ENCODE measurements at regions not wholly inside any gene's neighbourhood (a gene's known extent, or its start where the extent isn't known, plus 50 kb on each side); places are given as distances from the start of the nearest gene placed in this dataset.

DNA sequence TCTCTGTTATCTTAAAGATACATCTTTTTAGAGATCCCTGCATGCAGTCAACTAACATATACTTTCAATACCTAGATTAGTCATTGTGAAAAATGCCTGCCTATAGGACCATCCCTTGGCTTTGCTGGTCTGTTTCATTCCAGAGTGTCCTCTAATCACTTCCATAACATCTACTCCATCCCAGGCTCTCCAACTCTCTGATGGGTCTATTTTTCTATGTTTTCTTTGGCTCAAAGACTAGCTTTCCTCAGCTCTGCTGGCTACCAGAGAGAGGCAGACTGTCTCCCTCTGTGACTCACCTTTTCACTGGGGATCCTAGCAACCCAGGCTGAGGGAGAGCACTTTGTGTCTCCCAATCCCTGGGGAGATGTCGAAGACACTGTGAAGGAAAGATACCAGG is 547.7 kb upstream of the MCTP2 start:
- TF ChIP-seq CTCF (conservative IDR thresholded peaks at IDR 0.05; ENCODE audit: low read length), result no peak
- no peak overlapping the region for H3K4me3 ChIP-seq (ENCODE audit: low read length)
- no peak for DNase-seq (ENCODE audit: low read depth)

- no peak overlapping the region for H3K4me3 ChIP-seq (ENCODE audit: low read length)
- TF ChIP-seq CTCF (conservative IDR thresholded peaks at IDR 0.05; ENCODE audit: low read length), result no peak
- DNase-seq (ENCODE audit: low read depth), result no peak
Observed at GRCh38 chr15:93671387-93671943, 559.9 kb upstream of the MCTP2 start.

DNA sequence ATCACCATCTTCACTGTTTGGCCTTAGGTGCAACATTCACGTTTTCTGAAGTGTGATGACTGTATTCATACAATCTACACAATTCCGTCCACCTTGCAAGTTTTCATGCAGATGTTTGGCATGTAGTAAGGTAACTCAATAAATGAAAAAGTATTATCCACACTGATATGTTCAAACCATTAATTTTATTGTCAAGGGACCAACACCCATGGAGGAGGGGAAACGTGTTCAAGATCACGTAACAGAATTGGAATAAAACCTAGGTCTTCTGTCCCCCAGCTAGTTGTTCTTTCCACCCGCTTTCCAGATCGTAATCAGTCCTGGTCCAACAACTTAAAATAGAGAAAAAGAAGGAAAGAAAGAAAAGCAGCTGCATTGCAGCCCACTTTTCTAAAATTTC is 560.4 kb upstream of the MCTP2 start:
- TF ChIP-seq CTCF (conservative IDR thresholded peaks at IDR 0.05; ENCODE audit: low read length), result no peak
- no peak overlapping the region for H3K4me3 ChIP-seq (ENCODE audit: low read length)
- DNase-seq (ENCODE audit: low read depth), result no peak

DNA sequence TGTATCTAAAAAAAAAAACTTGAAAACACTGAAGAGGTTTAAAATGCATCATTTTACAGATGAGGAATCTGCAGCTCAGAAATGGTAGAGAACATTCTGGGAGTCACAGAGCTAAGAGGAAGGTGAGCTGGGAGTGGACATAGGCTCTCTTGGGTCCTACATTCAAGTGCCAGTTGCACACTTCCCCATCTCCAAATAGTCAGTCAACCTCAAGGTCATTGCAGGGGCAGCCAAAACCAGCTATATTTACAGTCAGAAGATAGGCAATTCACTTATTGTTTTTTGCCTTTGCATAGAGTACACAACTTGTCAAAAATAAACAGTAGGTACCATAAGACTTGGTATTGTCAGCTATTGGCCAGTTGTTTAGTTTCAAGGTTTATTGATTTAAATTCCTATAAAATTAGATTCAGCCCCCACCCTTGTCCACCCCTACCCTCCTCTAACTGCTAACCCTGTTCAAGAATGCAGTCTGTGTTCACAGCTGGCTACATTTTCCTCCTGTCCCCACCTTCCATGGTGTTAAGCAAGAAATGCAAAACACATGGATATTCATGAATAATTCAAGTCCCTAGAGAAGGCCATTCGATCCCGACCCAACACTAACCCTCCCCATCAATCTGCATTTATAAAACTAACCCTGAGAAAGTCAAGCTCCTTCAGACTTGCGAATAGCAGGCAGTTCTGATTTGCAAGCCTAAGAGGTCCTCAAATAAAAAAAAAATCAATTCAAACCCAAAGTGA is 567.0 kb upstream of the MCTP2 start:
- TF ChIP-seq CTCF (conservative IDR thresholded peaks at IDR 0.05; ENCODE audit: low read length), result no peak
- no peak overlapping the region for H3K4me3 ChIP-seq (ENCODE audit: low read length)
- DNase-seq (ENCODE audit: low read depth), result no peak

- DNase-seq (ENCODE audit: low read depth), result no peak
- no peak for TF ChIP-seq CTCF (conservative IDR thresholded peaks at IDR 0.05; ENCODE audit: low read length)
- H3K4me3 ChIP-seq (ENCODE audit: low read length), result no peak overlapping the region
Observed at GRCh38 chr15:93662162-93662885, 569.0 kb upstream of the MCTP2 start.

DNA sequence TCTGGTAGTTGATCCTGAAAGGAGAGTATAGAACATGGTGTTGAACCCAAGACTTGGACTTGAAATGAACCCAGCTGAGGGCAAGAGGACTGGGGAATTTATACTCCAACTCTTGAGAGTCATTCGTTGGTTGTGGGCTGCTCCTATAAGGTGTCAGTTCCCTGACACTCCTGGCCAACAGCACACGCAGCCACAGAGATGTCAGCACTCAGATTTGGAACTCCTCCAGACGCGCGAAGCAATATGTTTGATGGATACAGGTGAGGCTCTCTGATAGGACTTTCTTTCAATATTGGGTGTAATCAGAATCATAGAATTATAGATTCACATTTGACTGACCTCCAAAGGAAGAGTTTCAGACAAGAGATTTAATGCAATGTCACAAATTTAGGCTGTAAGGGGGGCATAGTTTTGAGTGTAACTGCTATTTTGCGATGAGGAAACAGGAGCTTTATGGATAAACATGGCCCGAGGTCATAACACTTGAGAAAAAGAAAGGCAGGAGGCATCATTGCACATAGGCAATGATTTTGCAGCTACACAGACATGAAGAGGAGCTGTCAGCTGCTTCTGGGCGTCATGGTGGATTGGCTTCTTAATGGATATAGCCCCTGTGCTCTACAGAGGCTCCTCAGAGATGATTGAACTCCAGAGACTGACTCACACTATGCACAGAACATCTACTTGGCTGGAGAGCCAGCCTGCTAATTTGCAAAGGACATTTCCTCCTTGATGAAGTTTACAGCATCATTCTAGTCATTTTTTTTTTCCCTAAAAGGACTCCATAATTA is 569.2 kb upstream of the RGMA start:
- no peak for TF ChIP-seq CTCF (conservative IDR thresholded peaks at IDR 0.05; ENCODE audit: low read length)
- DNase-seq (ENCODE audit: low read depth), result no peak
- no peak overlapping the region for H3K4me3 ChIP-seq (ENCODE audit: low read length)
